IMR-90 (cell line): ENCODE measurements at regions not wholly inside any gene's neighbourhood (a gene's known extent, or its start where the extent isn't known, plus 50 kb on each side); places are given as distances from the start of the nearest gene placed in this dataset.

Experiments
- ATAC-seq: fragments of 200-7000 bp; cut with Tn5 transposase; 2 replicates; pipeline ENCODE4 v1.9.1; 2020; ENCODE audit warnings: low read depth, mild to moderate bottlenecking, moderate library complexity
- BruUV-seq: library from RNA; stranded (reverse); fragments of 400-500 nt; replicated peaks from 2 replicates; lab custom pipeline; 2021; lab: Mats Ljungman, UMichigan
- CTCF ChIA-PET: fragments of 300-600 bp; formaldehyde crosslinking; extraction: SDS; loops from one replicate; lab custom pipeline; 2021; ENCODE audit warnings: antibody characterized with exemption; lab: Yijun Ruan, JAX
- POLR2A ChIA-PET: fragments of 300-600 bp; sonication (Branson Sonifier 250); formaldehyde crosslinking; loops from one replicate; lab custom pipeline; 2022; ENCODE audit warnings: antibody characterized with exemption; ENCODE audit not compliant: unreplicated experiment; lab: Charles Lee
- DNase-seq: peaks from one replicate; pipeline ENCODE4 v3.0.0; 2013
- H2AFZ ChIP-seq: replicated peaks from 2 replicates; pipeline ENCODE3; 2013; ENCODE audit warnings: low read length, mild to moderate bottlenecking; ENCODE audit not compliant: poor library complexity
- H2AK5ac ChIP-seq: 2 replicates; pipeline ENCODE4 v1.6.1; 2013; ENCODE audit warnings: low read depth, low read length, inconsistent platforms
- H2AK9ac ChIP-seq: replicated peaks from 2 replicates; pipeline ENCODE3; 2013; ENCODE audit warnings: mild to moderate bottlenecking, low read depth, low read length, moderate library complexity; ENCODE audit not compliant: poor library complexity
- H2BK120ac ChIP-seq: 2 replicates; pipeline ENCODE4 v1.6.1; 2013; ENCODE audit warnings: low read depth, low read length, inconsistent platforms
- H2BK15ac ChIP-seq: 3 replicates; pipeline ENCODE4 v1.6.1; 2013; ENCODE audit warnings: low read depth, low read length, inconsistent platforms
- H2BK20ac ChIP-seq: 2 replicates; pipeline ENCODE4 v1.6.1; 2013; ENCODE audit warnings: low read depth, mild to moderate bottlenecking, inconsistent platforms, low read length, moderate library complexity
- H2BK5ac ChIP-seq: 2 replicates; pipeline ENCODE4 v1.6.1; 2013; ENCODE audit warnings: mild to moderate bottlenecking, low read depth, low read length, inconsistent platforms; ENCODE audit not compliant: poor library complexity, severe bottlenecking
- H3K14ac ChIP-seq: replicated peaks from 2 replicates; pipeline ENCODE4 v1.6.1; 2013; ENCODE audit warnings: low read depth, low read length, inconsistent platforms
- H3K18ac ChIP-seq: 2 replicates; pipeline ENCODE4 v1.6.1; 2013; ENCODE audit warnings: low read depth, low read length, control low read depth
- H3K23ac ChIP-seq: 2 replicates; pipeline ENCODE4 v1.6.1; 2013; ENCODE audit warnings: low read depth, low read length, inconsistent platforms
- H3K27ac ChIP-seq: 2 replicates; pipeline ENCODE4 v1.5.1; 2013; ENCODE audit warnings: mild to moderate bottlenecking, control low read depth, low read length; ENCODE audit not compliant: insufficient read depth
- H3K27me3 ChIP-seq: 2 replicates; pipeline ENCODE4 v1.6.1; 2013; ENCODE audit warnings: low read length; ENCODE audit not compliant: control insufficient read depth, insufficient read depth
- H3K36me3 ChIP-seq: 2 replicates; pipeline ENCODE4 v1.6.1; 2013; ENCODE audit warnings: low read length, mixed read lengths; ENCODE audit not compliant: control insufficient read depth, insufficient read depth
- H3K4ac ChIP-seq: 2 replicates; pipeline ENCODE4 v1.6.1; 2013; ENCODE audit warnings: low read depth, low read length, inconsistent platforms
- H3K4me1 ChIP-seq: 2 replicates; pipeline ENCODE4 v1.6.1; 2013; ENCODE audit warnings: low read length, mixed read lengths; ENCODE audit not compliant: control insufficient read depth, insufficient read depth
- H3K4me2 ChIP-seq: 2 replicates; pipeline ENCODE4 v1.6.1; 2013; ENCODE audit warnings: low read depth, mild to moderate bottlenecking, control low read depth, low read length, moderate library complexity
- H3K4me3 ChIP-seq: 2 replicates; pipeline ENCODE4 v1.5.1; 2013; ENCODE audit warnings: low read depth, mild to moderate bottlenecking, control low read depth, low read length, moderate library complexity; ENCODE audit not compliant: insufficient read depth
- H3K56ac ChIP-seq: 2 replicates; pipeline ENCODE4 v1.6.1; 2013; ENCODE audit warnings: low read length, inconsistent platforms; ENCODE audit not compliant: insufficient read depth; ENCODE audit errors: extremely low read depth
- H3K79me1 ChIP-seq, 2 experiments: 2 replicates each; pipeline ENCODE4 v1.6.1; 2013; ENCODE audit warnings: low read length in 2 of 2, inconsistent platforms in 1 of 2, low read depth in 1 of 2
- H3K9ac ChIP-seq: 2 replicates; pipeline ENCODE4 v1.6.1; 2013; ENCODE audit warnings: low read depth, low read length, control low read depth
- H3K9me1 ChIP-seq: 2 replicates; pipeline ENCODE4 v1.6.1; 2013; ENCODE audit warnings: low read length, inconsistent platforms; ENCODE audit not compliant: insufficient read depth
- H3K9me3 ChIP-seq: 2 replicates; pipeline ENCODE4 v1.6.1; 2013; ENCODE audit warnings: low read length; ENCODE audit not compliant: control insufficient read depth, insufficient read depth
- H4K20me1 ChIP-seq: 2 replicates; pipeline ENCODE4 v1.6.1; 2013; ENCODE audit warnings: low read length, inconsistent platforms; ENCODE audit not compliant: insufficient read depth
- H4K5ac ChIP-seq: 2 replicates; pipeline ENCODE4 v1.6.1; 2013; ENCODE audit warnings: mild to moderate bottlenecking, low read depth, low read length, control low read depth
- H4K8ac ChIP-seq, 2 experiments: 2 replicates each; pipeline ENCODE4 v1.6.1; 2013; ENCODE audit warnings: low read depth in 2 of 2, low read length in 2 of 2, control low read depth in 1 of 2, inconsistent platforms in 1 of 2
- H4K91ac ChIP-seq: 2 replicates; pipeline ENCODE4 v1.6.1; 2013; ENCODE audit warnings: low read depth, low read length, inconsistent platforms; ENCODE audit not compliant: insufficient read depth
- BHLHE40 ChIP-seq: fragments of 150-350 bp; IDR thresholded peaks from 2 replicates; pipeline ENCODE4 v1.6.1; 2016; ENCODE audit warnings: mild to moderate bottlenecking, low read depth, low read length
- CEBPB ChIP-seq: IDR thresholded peaks from 2 replicates; pipeline ENCODE4 v1.6.1; 2012; ENCODE audit warnings: low read depth, low read length, improper control_type of control experiment
- CHD1 ChIP-seq: IDR thresholded peaks from 2 replicates; pipeline ENCODE4 v1.6.1; 2012; ENCODE audit warnings: low read depth, low read length, improper control_type of control experiment
- FOS ChIP-seq: fragments of 150-350 bp; IDR thresholded peaks from 2 replicates; pipeline ENCODE4 v1.6.1; 2016; ENCODE audit warnings: low read depth, low read length
- MAFK ChIP-seq: IDR thresholded peaks from 2 replicates; pipeline ENCODE4 v1.6.1; 2012; ENCODE audit warnings: low read depth, low read length, improper control_type of control experiment
- MAZ ChIP-seq: IDR thresholded peaks from 2 replicates; pipeline ENCODE4 v1.6.1; 2012; ENCODE audit warnings: low read depth, mild to moderate bottlenecking, low read length, improper control_type of control experiment, moderate library complexity, borderline replicate concordance
- MXI1 ChIP-seq: IDR thresholded peaks from 2 replicates; pipeline ENCODE4 v1.6.1; 2012; ENCODE audit warnings: low read depth, mild to moderate bottlenecking, low read length, moderate library complexity, borderline replicate concordance
- NFE2L2 ChIP-seq: fragments of 150-350 bp; IDR thresholded peaks from 2 replicates; pipeline ENCODE4 v1.6.1; 2016; ENCODE audit warnings: low read depth, mild to moderate bottlenecking, low read length
- POLR2A ChIP-seq: IDR thresholded peaks from 2 replicates; pipeline ENCODE4 v1.6.1; 2012; ENCODE audit warnings: mild to moderate bottlenecking, low read depth, low read length
- RAD21 ChIP-seq: IDR thresholded peaks from 2 replicates; pipeline ENCODE4 v1.6.1; 2012; ENCODE audit warnings: low read length, improper control_type of control experiment
- RCOR1 ChIP-seq: IDR thresholded peaks from 2 replicates; pipeline ENCODE4 v1.6.1; 2012; ENCODE audit warnings: mild to moderate bottlenecking, low read length, improper control_type of control experiment; ENCODE audit not compliant: insufficient replicate concordance
- RFX5 ChIP-seq: IDR thresholded peaks from 2 replicates; pipeline ENCODE4 v1.8.0; 2012; ENCODE audit warnings: low read depth, mild to moderate bottlenecking, low read length, moderate library complexity
- SMC3 ChIP-seq: fragments of 150-350 bp; IDR thresholded peaks from 2 replicates; pipeline ENCODE4 v1.6.1; 2016; ENCODE audit warnings: low read depth, mild to moderate bottlenecking, antibody characterized with exemption, low read length, moderate library complexity
- WGBS, 2 experiments: methylation state at CpG; one replicate each; pipeline versions ENCODE4 v1.1.5 to v1.1.7; 2013; ENCODE audit warnings: missing lambda C conversion rate in 2 of 2; ENCODE audit not compliant: insufficient read length in 1 of 2; ENCODE audit errors: extremely low coverage in 2 of 2; 5-methylcytosine and 5-hydroxymethylcytosine counted together
- dilution Hi-C: fragments of 300-500 bp; cut with HindIII; formaldehyde crosslinking; loops from one replicate; pipeline ENCODE4 v1.14.3; 2018; ENCODE audit warnings: low sequenced_read_pairs; ENCODE audit not compliant: unreplicated experiment
- in situ Hi-C: fragments of 300-500 bp; cut with MboI; formaldehyde crosslinking; loops from 3 replicates; pipeline ENCODE4 v1.14.3; 2019; ENCODE audit warnings: low sequenced_read_pairs, inconsistent platforms, mixed read lengths
- intact Hi-C: fragments of 100-400 bp; cut with micrococcal nuclease; formaldehyde crosslinking; loops from 2 replicates; pipeline ENCODE4 v1.10.0; 2022
- TF ChIP-seq, protein P1 (sequence below): conservative IDR thresholded peaks from 2 replicates; pipeline ENCODE4 v1.5.1; 2012; ENCODE audit warnings: mild to moderate bottlenecking, low read depth, low read length, improper control_type of control experiment
- TF ChIP-seq, protein P2 (sequence below): fragments of 150-350 bp; IDR thresholded peaks from 2 replicates; pipeline ENCODE4 v1.6.1; 2017; ENCODE audit warnings: mild to moderate bottlenecking, antibody characterized with exemption, low read length, low read depth
- TF ChIP-seq, protein P3 (sequence below): fragments of 150-350 bp; IDR thresholded peaks from 2 replicates; pipeline ENCODE4 v1.6.1; 2016; ENCODE audit warnings: low read depth, mild to moderate bottlenecking, low read length, moderate library complexity, borderline replicate concordance

DNA sequence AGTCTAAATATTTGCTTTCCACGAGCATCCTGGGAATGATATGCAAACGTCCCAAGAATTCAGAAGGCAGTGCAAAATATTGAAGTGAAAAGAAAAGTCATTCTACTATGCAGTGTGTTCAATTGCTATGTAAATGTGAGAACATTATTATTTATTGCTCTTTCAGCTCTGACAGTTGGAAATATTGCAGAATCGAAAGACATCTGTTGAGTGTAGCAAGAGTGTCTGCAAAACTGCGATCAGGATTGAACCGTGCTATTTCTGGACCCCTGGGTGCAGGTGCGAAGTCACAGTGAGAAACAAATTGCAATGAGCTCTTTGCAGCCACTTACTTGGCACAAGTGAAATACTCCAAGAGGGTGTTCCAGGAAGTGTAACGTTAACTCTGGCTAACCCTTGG, 566.4 kb downstream of the AJAP1 start:
- no peak overlapping the region for H2AK9ac ChIP-seq
- H4K5ac ChIP-seq: no peak overlapping the region
- CTCF ChIA-PET: no interaction called here
- no peaks in the 10 kb centered on the region for H3K9me1 ChIP-seq
- no peak overlapping the region for H2AFZ ChIP-seq
- no peak overlapping the region for H2BK15ac ChIP-seq
- no peak for DNase-seq
- no peaks in the 10 kb centered on the region for H4K20me1 ChIP-seq
- no peak overlapping the region for H3K4me2 ChIP-seq
- no peak overlapping the region for H2BK120ac ChIP-seq
- intact Hi-C loops: no loop called here
- H3K14ac ChIP-seq: no peak overlapping the region
- H2AK5ac ChIP-seq: no peak overlapping the region
- no peaks in the 10 kb centered on the region for H3K4me1 ChIP-seq
- peaks cover 43% of the 10 kb centered on the region for H3K9me3 ChIP-seq
- H3K79me1 ChIP-seq: no peaks in the 10 kb centered on the region
- ATAC-seq: no peak
- no peak overlapping the region for H3K4ac ChIP-seq
- no peaks in the 10 kb centered on the region for H3K27me3 ChIP-seq
- POLR2A ChIA-PET: no interaction called here
- H3K56ac ChIP-seq: no peak overlapping the region
- H3K23ac ChIP-seq: no peak overlapping the region
- dilution Hi-C loops: no loop called here
- H3K36me3 ChIP-seq: no peaks in the 10 kb centered on the region
- no peak overlapping the region for H3K4me3 ChIP-seq
- no peak overlapping the region for H2BK20ac ChIP-seq
- BruUV-seq: no TSS peak
- in situ Hi-C loops: no loop called here
- WGBS, 2 experiments: 40% methylated on average over 6 of the region's 7 CpGs; no CpG with 5 or more reads in 1 of the 2 experiments
- H3K27ac ChIP-seq: no peak overlapping the region
- TF ChIP-seq MXI1 (no peak), RAD21 (no peak), SMC3 (no peak), RFX5 (no peak), POLR2A (no peak), MAFK (no peak), NFE2L2 (no peak), MAZ (no peak), BHLHE40 (no peak), CHD1 (no peak), CEBPB (no peak), FOS (no peak), RCOR1 (no peak)
- TF ChIP-seq, protein P1, sequence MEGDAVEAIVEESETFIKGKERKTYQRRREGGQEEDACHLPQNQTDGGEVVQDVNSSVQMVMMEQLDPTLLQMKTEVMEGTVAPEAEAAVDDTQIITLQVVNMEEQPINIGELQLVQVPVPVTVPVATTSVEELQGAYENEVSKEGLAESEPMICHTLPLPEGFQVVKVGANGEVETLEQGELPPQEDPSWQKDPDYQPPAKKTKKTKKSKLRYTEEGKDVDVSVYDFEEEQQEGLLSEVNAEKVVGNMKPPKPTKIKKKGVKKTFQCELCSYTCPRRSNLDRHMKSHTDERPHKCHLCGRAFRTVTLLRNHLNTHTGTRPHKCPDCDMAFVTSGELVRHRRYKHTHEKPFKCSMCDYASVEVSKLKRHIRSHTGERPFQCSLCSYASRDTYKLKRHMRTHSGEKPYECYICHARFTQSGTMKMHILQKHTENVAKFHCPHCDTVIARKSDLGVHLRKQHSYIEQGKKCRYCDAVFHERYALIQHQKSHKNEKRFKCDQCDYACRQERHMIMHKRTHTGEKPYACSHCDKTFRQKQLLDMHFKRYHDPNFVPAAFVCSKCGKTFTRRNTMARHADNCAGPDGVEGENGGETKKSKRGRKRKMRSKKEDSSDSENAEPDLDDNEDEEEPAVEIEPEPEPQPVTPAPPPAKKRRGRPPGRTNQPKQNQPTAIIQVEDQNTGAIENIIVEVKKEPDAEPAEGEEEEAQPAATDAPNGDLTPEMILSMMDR: no peak
- TF ChIP-seq, protein P2, sequence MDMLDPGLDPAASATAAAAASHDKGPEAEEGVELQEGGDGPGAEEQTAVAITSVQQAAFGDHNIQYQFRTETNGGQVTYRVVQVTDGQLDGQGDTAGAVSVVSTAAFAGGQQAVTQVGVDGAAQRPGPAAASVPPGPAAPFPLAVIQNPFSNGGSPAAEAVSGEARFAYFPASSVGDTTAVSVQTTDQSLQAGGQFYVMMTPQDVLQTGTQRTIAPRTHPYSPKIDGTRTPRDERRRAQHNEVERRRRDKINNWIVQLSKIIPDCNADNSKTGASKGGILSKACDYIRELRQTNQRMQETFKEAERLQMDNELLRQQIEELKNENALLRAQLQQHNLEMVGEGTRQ: no peak
- TF ChIP-seq, protein P3, sequence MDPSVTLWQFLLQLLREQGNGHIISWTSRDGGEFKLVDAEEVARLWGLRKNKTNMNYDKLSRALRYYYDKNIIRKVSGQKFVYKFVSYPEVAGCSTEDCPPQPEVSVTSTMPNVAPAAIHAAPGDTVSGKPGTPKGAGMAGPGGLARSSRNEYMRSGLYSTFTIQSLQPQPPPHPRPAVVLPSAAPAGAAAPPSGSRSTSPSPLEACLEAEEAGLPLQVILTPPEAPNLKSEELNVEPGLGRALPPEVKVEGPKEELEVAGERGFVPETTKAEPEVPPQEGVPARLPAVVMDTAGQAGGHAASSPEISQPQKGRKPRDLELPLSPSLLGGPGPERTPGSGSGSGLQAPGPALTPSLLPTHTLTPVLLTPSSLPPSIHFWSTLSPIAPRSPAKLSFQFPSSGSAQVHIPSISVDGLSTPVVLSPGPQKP: no peak
- H3K9ac ChIP-seq: no peak overlapping the region
- no peak overlapping the region for H2BK5ac ChIP-seq
- no peak overlapping the region for H4K8ac ChIP-seq
- no peak overlapping the region for H4K91ac ChIP-seq
- no peak overlapping the region for H3K18ac ChIP-seq
